Liver (tissue), 8 donors: ENCODE measurements at regions not wholly inside any gene's neighbourhood (a gene's known extent, or its start where the extent isn't known, plus 50 kb on each side); places are given as distances from the start of the nearest gene placed in this dataset.

Source experiments
- DNase-seq: peaks from one replicate; pipeline ENCODE4 v3.0.0-alpha.2; 2017; ENCODE audit warnings: low spot score
- H3K27ac ChIP-seq, 2 donors: one replicate each; pipeline ENCODE4 v1.7.0; 2013; ENCODE audit warnings: inconsistent platforms in 2 of 2, low read length in 2 of 2, control low read depth in 1 of 2, low read depth in 1 of 2, mild to moderate bottlenecking in 1 of 2
- H3K27me3 ChIP-seq, 4 donors: one replicate each; pipeline versions ENCODE4 v1.6.1 to v1.7.0; 2013; ENCODE audit warnings: low read length in 3 of 4, inconsistent platforms in 1 of 4, mild to moderate bottlenecking in 1 of 4, moderate library complexity in 1 of 4; ENCODE audit not compliant: control insufficient read depth in 4 of 4, insufficient read depth in 4 of 4
- H3K36me3 ChIP-seq, 4 donors: one replicate each; pipeline versions ENCODE4 v1.6.1 to v1.7.0; 2013; ENCODE audit warnings: low read length in 3 of 4, mild to moderate bottlenecking in 3 of 4, low read depth in 1 of 4, moderate library complexity in 1 of 4; ENCODE audit not compliant: control insufficient read depth in 4 of 4, insufficient read depth in 3 of 4
- H3K4me1 ChIP-seq, 4 donors: one replicate each; pipeline versions ENCODE4 v1.6.1 to v1.7.0; 2013; ENCODE audit warnings: low read length in 3 of 4, mild to moderate bottlenecking in 3 of 4, moderate library complexity in 1 of 4; ENCODE audit not compliant: control insufficient read depth in 4 of 4, insufficient read depth in 4 of 4
- H3K4me3 ChIP-seq, 3 donors: one replicate each; pipeline versions ENCODE4 v1.6.1 to v1.7.0; 2013; ENCODE audit warnings: low read length in 3 of 3, control low read depth in 1 of 3, low read depth in 1 of 3, mild to moderate bottlenecking in 1 of 3
- H3K9ac ChIP-seq, 2 donors: one replicate each; pipeline ENCODE4 v1.7.0; 2013; ENCODE audit warnings: low read length in 2 of 2, mild to moderate bottlenecking in 2 of 2, moderate library complexity in 2 of 2, control low read depth in 1 of 2, low read depth in 1 of 2
- H3K9me3 ChIP-seq, 4 donors: one replicate each; pipeline versions ENCODE4 v1.6.1 to v1.7.0; 2013; ENCODE audit warnings: low read length in 3 of 4; ENCODE audit not compliant: control insufficient read depth in 4 of 4
- ATF3 ChIP-seq: IDR thresholded peaks from 2 replicates; pipeline ENCODE4 v1.6.1; 2016; ENCODE audit warnings: antibody characterized with exemption
- EGR1 ChIP-seq, 2 donors: IDR thresholded peaks; 2 replicates each; pipeline ENCODE4 v1.6.1; 2016 to 2018; ENCODE audit warnings: antibody characterized with exemption in 2 of 2, low read depth in 2 of 2
- FOXA1 ChIP-seq: IDR thresholded peaks from 2 replicates; pipeline ENCODE4 v1.6.1; 2016; ENCODE audit warnings: antibody characterized with exemption
- FOXA2 ChIP-seq: IDR thresholded peaks from 2 replicates; pipeline ENCODE4 v1.6.1; 2016; ENCODE audit warnings: antibody characterized with exemption
- GABPA ChIP-seq, 2 donors: IDR thresholded peaks in 1 of 2; conservative IDR thresholded peaks in 1 of 2; 2 replicates each; pipeline ENCODE4 v1.6.1; 2016; ENCODE audit warnings: antibody characterized with exemption in 2 of 2, mild to moderate bottlenecking in 1 of 2, moderate library complexity in 1 of 2
- HNF4A ChIP-seq, 2 donors: conservative IDR thresholded peaks; 2 replicates each; pipeline ENCODE4 v1.6.1; 2016; ENCODE audit warnings: antibody characterized with exemption in 2 of 2, mild to moderate bottlenecking in 2 of 2
- HNF4G ChIP-seq: IDR thresholded peaks from 2 replicates; pipeline ENCODE4 v1.6.1; 2016; ENCODE audit warnings: antibody characterized with exemption
- JUND ChIP-seq, 2 donors: IDR thresholded peaks; 2 replicates each; pipeline ENCODE4 v1.6.1; 2016; ENCODE audit warnings: antibody characterized with exemption in 2 of 2
- MAX ChIP-seq: IDR thresholded peaks from 2 replicates; pipeline ENCODE4 v1.6.1; 2016; ENCODE audit warnings: antibody characterized with exemption
- RAD21 ChIP-seq, 2 donors: IDR thresholded peaks; 2 replicates each; pipeline ENCODE4 v1.6.1; 2016; ENCODE audit warnings: antibody characterized with exemption in 2 of 2, mild to moderate bottlenecking in 2 of 2
- SP1 ChIP-seq: IDR thresholded peaks from 2 replicates; pipeline ENCODE4 v1.6.1; 2018; ENCODE audit warnings: antibody characterized with exemption, mild to moderate bottlenecking
- TAF1 ChIP-seq: conservative IDR thresholded peaks from 2 replicates; pipeline ENCODE4 v1.6.1; 2016; ENCODE audit warnings: antibody characterized with exemption, mild to moderate bottlenecking
- WGBS: extraction: QIAGEN DNeasy Blood & Tissue Kit; methylation state at CpG from one replicate; pipeline ENCODE4 v1.1.7; 2013; 5-methylcytosine and 5-hydroxymethylcytosine counted together
- TF ChIP-seq, protein P1 (sequence below): IDR thresholded peaks from 2 replicates; pipeline ENCODE4 v1.6.1; 2016; ENCODE audit warnings: antibody characterized with exemption, mild to moderate bottlenecking
- TF ChIP-seq, protein P2 (sequence below): IDR thresholded peaks from 2 replicates; pipeline ENCODE4 v1.6.1; 2016; ENCODE audit warnings: antibody characterized with exemption
- TF ChIP-seq, protein P3 (sequence below): fragments of 150-350 bp; IDR thresholded peaks from 2 replicates; pipeline ENCODE4 v1.5.1; 2017; ENCODE audit warnings: improper control_type of control experiment, low read depth, low read length; ENCODE audit not compliant: missing input control
- donor health status: healthy.
- donor health status: healthy.
- donor health status: healthy.
- donor health status: healthy.
- donor health status: healthy.

DNA sequence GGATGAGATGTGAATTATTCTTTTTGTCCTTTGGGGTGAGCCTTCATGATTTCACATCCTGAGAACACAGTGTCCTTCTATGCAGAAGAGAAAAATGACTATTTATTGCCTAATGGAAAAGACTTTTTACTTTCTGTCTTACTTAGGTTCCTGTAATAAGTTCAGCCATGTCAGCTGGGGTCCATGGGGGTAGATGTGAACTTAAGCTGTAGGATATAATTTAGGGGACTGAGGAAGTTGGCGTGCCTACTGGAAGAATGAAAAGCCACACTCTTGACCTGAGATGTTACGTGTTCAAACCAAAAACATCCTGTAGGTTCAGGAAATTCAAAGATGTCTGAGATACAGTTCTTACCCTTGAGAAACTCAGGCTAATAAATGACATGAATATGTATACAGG lies 660.5 kb downstream of the TOX3 start:
- Histone ChIP-seq H3K27ac (no peak overlapping the region), H3K27me3 (peaks cover 0 to 2% (median 0%) of the 10 kb centered on the region in 4 donors), H3K9me3 (no peaks in the 10 kb centered on the region), H3K4me1 (no peaks in the 10 kb centered on the region), H3K36me3 (no peaks in the 10 kb centered on the region), H3K4me3 (no peak overlapping the region), H3K9ac (no peak overlapping the region)
- TF ChIP-seq SP1 (no peak), JUND (IDR thresholded peaks at IDR 0.05) (no peak)
- no peak for DNase-seq
- WGBS: 74% methylated on average over 2 of the region's 2 CpGs

DNA sequence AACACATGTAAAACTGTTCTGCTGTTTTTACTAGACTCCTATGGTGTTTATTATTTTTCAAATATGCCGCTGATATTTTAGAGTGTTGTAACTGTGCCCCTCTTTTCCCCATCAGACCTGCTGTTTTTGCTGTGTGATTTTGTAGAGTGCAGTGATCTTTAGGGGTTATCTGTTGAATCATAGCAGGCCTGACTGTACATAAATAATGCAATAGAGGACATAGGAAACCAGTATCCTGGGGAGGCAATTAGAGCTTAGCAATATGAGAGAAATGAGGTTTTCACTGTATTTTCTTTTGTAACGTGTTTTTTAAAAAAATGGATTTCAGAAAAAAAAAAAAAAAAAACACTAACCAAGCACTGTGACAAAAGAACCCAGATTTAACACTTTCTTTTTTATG lies 662.2 kb downstream of the TOX3 start:
- Histone ChIP-seq H3K27ac (no peak overlapping the region), H3K27me3 (no peaks in the 10 kb centered on the region), H3K9ac (no peak overlapping the region), H3K36me3 (no peaks in the 10 kb centered on the region), H3K9me3 (no peaks in the 10 kb centered on the region), H3K4me1 (no peaks in the 10 kb centered on the region), H3K4me3 (no peak overlapping the region)
- TF ChIP-seq ATF3 (no peak), EGR1 (IDR thresholded peaks at IDR 0.05; ENCODE audit: low read depth in 2 of 2) (no peak), FOXA1 (no peak), SP1 (no peak), RAD21 (IDR thresholded peaks at IDR 0.05) (no peak), MAX (no peak), HNF4G (no peak), FOXA2 (no peak), HNF4A (conservative IDR thresholded peaks at IDR 0.05) (no peak), GABPA (IDR thresholded peaks at IDR 0.05 in 1 of 2, conservative IDR thresholded peaks at IDR 0.05 in 1 of 2) (no peak), TAF1 (no peak), JUND (IDR thresholded peaks at IDR 0.05) (no peak)
- TF ChIP-seq, protein P1, sequence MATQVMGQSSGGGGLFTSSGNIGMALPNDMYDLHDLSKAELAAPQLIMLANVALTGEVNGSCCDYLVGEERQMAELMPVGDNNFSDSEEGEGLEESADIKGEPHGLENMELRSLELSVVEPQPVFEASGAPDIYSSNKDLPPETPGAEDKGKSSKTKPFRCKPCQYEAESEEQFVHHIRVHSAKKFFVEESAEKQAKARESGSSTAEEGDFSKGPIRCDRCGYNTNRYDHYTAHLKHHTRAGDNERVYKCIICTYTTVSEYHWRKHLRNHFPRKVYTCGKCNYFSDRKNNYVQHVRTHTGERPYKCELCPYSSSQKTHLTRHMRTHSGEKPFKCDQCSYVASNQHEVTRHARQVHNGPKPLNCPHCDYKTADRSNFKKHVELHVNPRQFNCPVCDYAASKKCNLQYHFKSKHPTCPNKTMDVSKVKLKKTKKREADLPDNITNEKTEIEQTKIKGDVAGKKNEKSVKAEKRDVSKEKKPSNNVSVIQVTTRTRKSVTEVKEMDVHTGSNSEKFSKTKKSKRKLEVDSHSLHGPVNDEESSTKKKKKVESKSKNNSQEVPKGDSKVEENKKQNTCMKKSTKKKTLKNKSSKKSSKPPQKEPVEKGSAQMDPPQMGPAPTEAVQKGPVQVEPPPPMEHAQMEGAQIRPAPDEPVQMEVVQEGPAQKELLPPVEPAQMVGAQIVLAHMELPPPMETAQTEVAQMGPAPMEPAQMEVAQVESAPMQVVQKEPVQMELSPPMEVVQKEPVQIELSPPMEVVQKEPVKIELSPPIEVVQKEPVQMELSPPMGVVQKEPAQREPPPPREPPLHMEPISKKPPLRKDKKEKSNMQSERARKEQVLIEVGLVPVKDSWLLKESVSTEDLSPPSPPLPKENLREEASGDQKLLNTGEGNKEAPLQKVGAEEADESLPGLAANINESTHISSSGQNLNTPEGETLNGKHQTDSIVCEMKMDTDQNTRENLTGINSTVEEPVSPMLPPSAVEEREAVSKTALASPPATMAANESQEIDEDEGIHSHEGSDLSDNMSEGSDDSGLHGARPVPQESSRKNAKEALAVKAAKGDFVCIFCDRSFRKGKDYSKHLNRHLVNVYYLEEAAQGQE: no peak
- TF ChIP-seq, protein P2, sequence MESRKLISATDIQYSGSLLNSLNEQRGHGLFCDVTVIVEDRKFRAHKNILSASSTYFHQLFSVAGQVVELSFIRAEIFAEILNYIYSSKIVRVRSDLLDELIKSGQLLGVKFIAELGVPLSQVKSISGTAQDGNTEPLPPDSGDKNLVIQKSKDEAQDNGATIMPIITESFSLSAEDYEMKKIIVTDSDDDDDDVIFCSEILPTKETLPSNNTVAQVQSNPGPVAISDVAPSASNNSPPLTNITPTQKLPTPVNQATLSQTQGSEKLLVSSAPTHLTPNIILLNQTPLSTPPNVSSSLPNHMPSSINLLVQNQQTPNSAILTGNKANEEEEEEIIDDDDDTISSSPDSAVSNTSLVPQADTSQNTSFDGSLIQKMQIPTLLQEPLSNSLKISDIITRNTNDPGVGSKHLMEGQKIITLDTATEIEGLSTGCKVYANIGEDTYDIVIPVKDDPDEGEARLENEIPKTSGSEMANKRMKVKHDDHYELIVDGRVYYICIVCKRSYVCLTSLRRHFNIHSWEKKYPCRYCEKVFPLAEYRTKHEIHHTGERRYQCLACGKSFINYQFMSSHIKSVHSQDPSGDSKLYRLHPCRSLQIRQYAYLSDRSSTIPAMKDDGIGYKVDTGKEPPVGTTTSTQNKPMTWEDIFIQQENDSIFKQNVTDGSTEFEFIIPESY: no peak
- TF ChIP-seq, protein P3, sequence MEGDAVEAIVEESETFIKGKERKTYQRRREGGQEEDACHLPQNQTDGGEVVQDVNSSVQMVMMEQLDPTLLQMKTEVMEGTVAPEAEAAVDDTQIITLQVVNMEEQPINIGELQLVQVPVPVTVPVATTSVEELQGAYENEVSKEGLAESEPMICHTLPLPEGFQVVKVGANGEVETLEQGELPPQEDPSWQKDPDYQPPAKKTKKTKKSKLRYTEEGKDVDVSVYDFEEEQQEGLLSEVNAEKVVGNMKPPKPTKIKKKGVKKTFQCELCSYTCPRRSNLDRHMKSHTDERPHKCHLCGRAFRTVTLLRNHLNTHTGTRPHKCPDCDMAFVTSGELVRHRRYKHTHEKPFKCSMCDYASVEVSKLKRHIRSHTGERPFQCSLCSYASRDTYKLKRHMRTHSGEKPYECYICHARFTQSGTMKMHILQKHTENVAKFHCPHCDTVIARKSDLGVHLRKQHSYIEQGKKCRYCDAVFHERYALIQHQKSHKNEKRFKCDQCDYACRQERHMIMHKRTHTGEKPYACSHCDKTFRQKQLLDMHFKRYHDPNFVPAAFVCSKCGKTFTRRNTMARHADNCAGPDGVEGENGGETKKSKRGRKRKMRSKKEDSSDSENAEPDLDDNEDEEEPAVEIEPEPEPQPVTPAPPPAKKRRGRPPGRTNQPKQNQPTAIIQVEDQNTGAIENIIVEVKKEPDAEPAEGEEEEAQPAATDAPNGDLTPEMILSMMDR: no peak
- no peak for DNase-seq
- 92% methylated on average over 2 of the region's 2 CpGs for WGBS
